ENCODE measurements at regions not wholly inside any gene's neighbourhood (a gene's known extent, or its start where the extent isn't known, plus 50 kb on each side); places are given as distances from the start of the nearest gene placed in this dataset.
A peak's percentile ranks its signal among the peaks of the same experiment; 100 is the strongest.

GRCh38 chr11:134528453-134528852, 116.4 kb upstream of the B3GAT1 start:
- Histone ChIP-seq H3K4ac (replicated peaks; ENCODE audit: insufficient read length, low read depth, low read length) (no peak overlapping the region), H2BK20ac (ENCODE audit: low read length) (peak overlapping the region; percentile 11; the same call in 1 of the 2 replicates), H2BK12ac (ENCODE audit: low read depth, low read length) (no peak overlapping the region), H3K4me2 (ENCODE audit: insufficient read depth in 1 of 2, low read depth in 2 of 2, low read length in 2 of 2) (no peak overlapping the region), H3K36me3 (ENCODE audit: control insufficient read depth in 2 of 4, insufficient read depth in 4 of 4, low read length in 3 of 4) (no peaks in the 10 kb centered on the region), H2BK120ac (replicated peaks; ENCODE audit: low read depth, low read length) (no peak overlapping the region), H3K9me3 (ENCODE audit: insufficient read depth in 2 of 2, low read depth in 1 of 2, low read length in 1 of 2) (no peaks in the 10 kb centered on the region), H3K27me3 (replicated peaks in 1 of 4; ENCODE audit: control insufficient read depth in 3 of 4, extremely low read depth in 1 of 4, insufficient read depth in 3 of 4, low read length in 3 of 4) (no peaks in the 10 kb centered on the region; a peak in 1 of 7 replicates), H2AFZ (ENCODE audit: low read length) (no peak overlapping the region), H3K4me1 (replicated peaks in 1 of 4; ENCODE audit: control insufficient read depth in 3 of 4, insufficient read depth in 4 of 4, low read length in 3 of 4) (peaks cover 0 to 11% (median 6%) of the 10 kb centered on the region in 4 experiments; a peak in 3 of 7 replicates), H3K14ac (ENCODE audit: insufficient read length) (no peak overlapping the region), H4K8ac (ENCODE audit: extremely low read depth, insufficient read depth, low read length) (no peak overlapping the region), H2BK15ac (ENCODE audit: low read length) (no peak overlapping the region), H3K4me3 (ENCODE audit: extremely low read depth in 1 of 4, insufficient read depth in 2 of 4, low read depth in 3 of 4, low read length in 4 of 4) (no peak overlapping the region), H3K79me2 (ENCODE audit: control insufficient read depth in 1 of 2, insufficient read depth in 2 of 2, low read length in 2 of 2) (no peaks in the 10 kb centered on the region), H3K56ac (replicated peaks; ENCODE audit: insufficient read length, low read depth, low read length) (no peak overlapping the region), H4K5ac (ENCODE audit: insufficient read length, low read depth, low read length) (no peak overlapping the region), H3K23ac (ENCODE audit: insufficient read length) (no peak overlapping the region), H2AK5ac (ENCODE audit: low read depth, low read length) (no peak overlapping the region), H3K9ac (replicated peaks in 1 of 4; ENCODE audit: extremely low read depth in 1 of 4, low read depth in 3 of 4, low read length in 3 of 4) (no peak overlapping the region), H4K91ac (replicated peaks; ENCODE audit: insufficient read length, low read length) (no peak overlapping the region), H3K18ac (ENCODE audit: extremely low read depth, low read length) (no peak overlapping the region), H4K20me1 (replicated peaks in 1 of 2; ENCODE audit: control insufficient read depth in 1 of 2, insufficient read depth in 2 of 2, low read length in 2 of 2) (no peaks in the 10 kb centered on the region), H3K23me2 (ENCODE audit: low read depth, low read length) (no peaks in the 10 kb centered on the region), H3K79me1 (ENCODE audit: low read depth, low read length) (no peaks in the 10 kb centered on the region), H3K27ac (ENCODE audit: low read depth, low read length) (no peak overlapping the region), H2BK5ac (ENCODE audit: low read depth, low read length) (0 out of 2 replicates have a peak overlapping the region, but pooled peaks have one; percentile 39)
- WGBS, 2 experiments (ENCODE audit: extremely low coverage in 1 of 2, insufficient coverage in 1 of 2, insufficient read length in 1 of 2, insufficient replicate concordance in 2 of 2, low coverage in 1 of 2, low lambda C conversion rate in 2 of 2, missing lambda C conversion rate in 1 of 2), result 90% methylated on average over 8 of the region's 8 CpGs; no CpG with 5 or more reads in 1 of the 2 experiments
- POLR2A ChIA-PET (ENCODE audit: partially characterized antibody), result interaction anchor here (0.6 kb wide), 1 partner anchor 152 kb away, joined by 3 read pairs; no protein-coding TSS in a partner anchor
- DNase-seq (ENCODE audit: low read depth in 1 of 2, low spot score in 2 of 2), result peak in 1 of 2 experiments; percentile 37
- no peak for FAIRE-seq
- CTCF ChIA-PET (ENCODE audit: partially characterized antibody), result interaction anchor here (1.2 kb wide), 1 partner anchor 9 kb away, joined by 4 read pairs; no protein-coding TSS in a partner anchor
- no peak for TF ChIP-seq RAD21 (IDR thresholded peaks at IDR 0.05 in 1 of 2, conservative IDR thresholded peaks at IDR 0.05 in 1 of 2; ENCODE audit: low read depth in 2 of 2, low read length in 2 of 2)
- TF ChIP-seq CHD2 (IDR thresholded peaks at IDR 0.05; ENCODE audit: low read length), result no peak
- no peak for TF ChIP-seq CTBP2 (IDR thresholded peaks at IDR 0.05; ENCODE audit: borderline replicate concordance, insufficient read depth, insufficient read length, low read length)
- TF ChIP-seq GTF2F1 (IDR thresholded peaks at IDR 0.05; ENCODE audit: borderline replicate concordance, low read depth, low read length), result no peak
- TF ChIP-seq ATF3 (IDR thresholded peaks at IDR 0.05; ENCODE audit: insufficient read depth, low read depth, low read length), result no peak
